Right renal cortex interstitium (tissue), 3 donors: ENCODE measurements at regions not wholly inside any gene's neighbourhood (a gene's known extent, or its start where the extent isn't known, plus 50 kb on each side); places are given as distances from the start of the nearest gene placed in this dataset.

Source experiments
- DNase-seq, 3 donors: peaks; one replicate each; pipeline ENCODE4 v3.0.0-alpha.2; 2013; ENCODE audit warnings: low read depth in 3 of 3, low spot score in 2 of 3

DNA sequence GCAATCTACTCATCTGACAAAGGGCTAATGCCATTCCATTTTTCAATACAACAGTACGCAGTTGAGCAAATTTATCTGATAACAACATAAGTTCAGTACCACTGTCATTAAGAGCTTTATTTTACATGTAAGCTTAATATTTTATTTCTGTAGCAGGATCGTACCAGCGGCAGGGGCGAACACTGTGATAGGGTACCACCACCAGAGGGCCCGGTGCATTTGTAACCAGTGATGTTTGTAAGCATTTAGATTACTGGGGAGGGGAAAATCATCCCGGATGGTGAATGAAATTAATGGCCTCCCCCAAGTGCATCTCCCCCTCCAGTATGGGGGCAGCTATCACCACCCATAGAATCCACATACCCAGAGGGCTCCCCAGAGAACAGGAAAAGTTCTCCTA is 179.0 kb downstream of the ADGRA3 start:
- no peak for DNase-seq

- DNase-seq = no peak
Measured at GRCh38 chr4:22334155-22334554, 181.7 kb downstream of the ADGRA3 start.

DNA sequence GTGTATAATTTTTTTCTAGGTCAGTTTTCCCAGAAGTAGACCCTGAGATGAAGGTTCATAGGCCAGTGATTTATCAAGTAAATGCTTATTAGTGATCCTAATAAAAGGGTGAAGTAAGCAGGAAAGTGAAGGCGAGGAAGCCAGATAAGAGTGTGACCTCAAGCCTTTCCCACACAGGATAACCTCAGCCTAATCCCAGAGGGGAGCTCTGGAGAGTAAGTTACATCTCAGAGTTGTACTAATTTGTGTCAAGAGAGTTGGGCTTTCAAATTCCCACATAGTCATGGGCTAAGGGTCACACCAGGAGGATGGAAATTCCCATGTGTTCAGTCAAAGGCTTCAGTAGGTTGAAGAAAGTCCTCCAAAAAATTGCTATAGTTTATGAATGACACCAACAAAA is 191.4 kb downstream of the ADGRA3 start:
- DNase-seq = no peak

GRCh38 chr4:22323691-22324090 is 192.2 kb downstream of the ADGRA3 start:
- DNase-seq = no peak

DNA sequence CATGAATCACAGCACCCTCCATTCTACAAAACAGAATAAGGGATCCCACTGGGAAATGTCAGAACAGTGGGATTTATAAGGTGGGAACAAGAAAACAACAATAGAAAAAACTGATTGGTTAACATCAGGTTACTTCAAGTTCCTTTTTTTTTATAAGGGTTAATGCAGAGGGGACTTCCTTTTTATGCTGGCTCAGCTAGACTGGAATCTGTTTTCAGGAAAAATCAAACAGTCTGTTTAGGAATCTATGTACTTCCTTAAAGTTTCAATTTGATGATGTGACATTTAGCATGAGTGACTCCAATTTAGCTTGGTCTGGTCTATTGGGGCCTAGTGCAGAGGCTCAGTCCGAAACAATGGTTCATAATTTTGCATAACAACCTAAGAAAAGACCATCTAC is 192.9 kb downstream of the ADGRA3 start:
- DNase-seq = no peak

DNA sequence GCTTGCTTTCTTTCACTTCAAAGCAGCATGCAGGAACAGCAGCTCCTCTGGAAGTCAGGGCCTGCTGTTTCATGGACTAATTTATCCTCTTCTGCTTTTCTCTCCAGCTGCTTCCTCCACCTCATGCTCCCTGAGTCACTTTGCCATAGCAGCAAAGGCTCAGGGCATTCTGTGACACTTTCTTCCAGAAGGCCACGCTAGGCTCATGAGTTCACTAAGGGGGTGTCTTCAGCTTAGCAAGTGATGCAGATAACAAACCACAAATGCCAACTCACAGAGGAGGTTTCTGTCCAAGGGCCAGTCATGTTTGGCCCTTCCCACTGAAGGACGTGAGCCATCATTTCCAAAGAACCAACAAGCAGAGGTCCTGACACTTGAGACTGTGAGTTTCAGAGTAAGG is 200.2 kb downstream of the ADGRA3 start:
- no peak for DNase-seq

- no peak for DNase-seq
Measured at GRCh38 chr4:22313976-22314375, 201.9 kb downstream of the ADGRA3 start.

- DNase-seq = no peak
Measured at GRCh38 chr4:22312113-22312512, 203.8 kb downstream of the ADGRA3 start.

GRCh38 chr4:22301253-22301652 is 214.6 kb downstream of the ADGRA3 start:
- no peak for DNase-seq

DNA sequence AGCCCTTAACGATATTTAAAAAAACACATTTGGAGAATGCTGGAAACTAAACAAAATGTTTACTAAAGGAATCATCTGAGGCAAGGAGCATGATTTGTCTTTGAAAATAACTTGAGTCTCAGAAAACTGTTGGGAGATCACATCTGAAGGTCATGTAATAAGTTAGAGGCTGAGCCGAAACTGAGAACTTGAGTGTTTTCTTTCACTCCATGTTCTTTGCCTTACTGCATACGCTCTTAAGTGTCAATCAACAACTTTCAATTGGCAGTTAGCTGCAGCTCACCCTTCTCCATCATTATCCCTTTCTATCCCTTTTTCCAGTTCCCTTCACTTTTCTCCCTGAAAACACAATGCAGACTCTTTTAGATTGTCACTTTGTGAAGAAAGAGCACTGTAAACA is 216.2 kb downstream of the ADGRA3 start:
- DNase-seq = no peak

GRCh38 chr4:22287631-22288030 is 228.2 kb downstream of the ADGRA3 start:
- DNase-seq = no peak

- DNase-seq = no peak
Measured at GRCh38 chr4:22268350-22269025, 247.4 kb downstream of the ADGRA3 start.

GRCh38 chr4:22264261-22264660 is 251.6 kb downstream of the ADGRA3 start:
- DNase-seq = no peak

GRCh38 chr4:22253431-22253830 is 262.4 kb downstream of the ADGRA3 start:
- no peak for DNase-seq

- DNase-seq = no peak
Measured at GRCh38 chr4:22246847-22247246, 269.0 kb downstream of the ADGRA3 start.

- DNase-seq = no peak
Measured at GRCh38 chr4:22245294-22245693, 270.6 kb downstream of the ADGRA3 start.

DNA sequence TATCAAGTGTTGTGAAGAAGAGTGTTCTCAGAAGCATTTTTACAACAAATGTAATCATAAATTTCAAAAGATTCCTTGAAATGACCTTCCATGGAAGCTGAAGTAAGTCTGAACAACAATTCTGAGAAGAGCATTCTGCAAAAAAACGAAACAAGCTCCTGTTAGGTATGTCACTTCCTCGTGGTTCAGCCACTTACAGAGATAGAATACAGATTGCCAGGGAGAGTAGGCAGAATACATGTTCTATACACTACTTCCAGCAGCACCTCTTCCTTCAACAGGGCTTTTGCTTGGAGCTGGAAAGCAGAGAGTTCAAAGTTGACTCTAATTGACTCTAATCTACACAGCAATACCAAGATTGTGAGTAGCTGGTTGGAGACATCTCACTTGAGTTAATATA is 274.5 kb downstream of the ADGRA3 start:
- no peak for DNase-seq

- no peak for DNase-seq
Measured at GRCh38 chr4:22240814-22241213, 275.1 kb downstream of the ADGRA3 start.

DNA sequence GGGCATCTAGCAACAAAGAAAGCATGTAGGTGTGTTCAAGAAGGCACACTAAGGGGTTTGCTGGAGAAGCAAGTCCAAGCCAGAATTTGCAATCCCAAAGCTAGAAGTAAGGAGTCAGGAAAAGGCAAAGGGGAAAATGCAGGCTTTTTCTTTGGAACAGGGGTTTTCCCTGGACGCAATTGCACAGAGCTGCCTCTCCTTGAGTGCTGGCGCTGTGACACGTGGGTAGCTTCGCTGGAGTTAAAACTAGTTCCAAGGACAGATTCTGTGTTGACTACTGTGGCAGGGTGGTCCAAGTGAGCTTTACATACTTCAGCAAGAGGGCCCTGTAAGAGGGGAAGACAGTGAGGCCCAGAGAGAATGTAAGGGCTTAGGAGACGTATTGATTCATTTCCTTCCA is 277.1 kb downstream of the ADGRA3 start:
- DNase-seq = no peak

GRCh38 chr4:22237846-22238494 is 277.9 kb downstream of the ADGRA3 start:
- no peak for DNase-seq

GRCh38 chr4:22237155-22237751 is 278.6 kb downstream of the ADGRA3 start:
- DNase-seq = no peak

GRCh38 chr4:22235698-22236097 is 280.2 kb downstream of the ADGRA3 start:
- no peak for DNase-seq
